Activated CD4-positive, alpha-beta T cell treated with anti-CD3 and anti-CD28 coated beads for 48 hours (primary cell): ENCODE measurements at regions not wholly inside any gene's neighbourhood (a gene's known extent, or its start where the extent isn't known, plus 50 kb on each side); places are given as distances from the start of the nearest gene placed in this dataset.

Experiments used
- DNase-seq: peaks from one replicate; pipeline ENCODE4 v3.0.0-alpha.2; 2020

GRCh38 chr2:220064111-220065030, 436.9 kb downstream of the SLC4A3 start:
- DNase-seq = no peak

DNA sequence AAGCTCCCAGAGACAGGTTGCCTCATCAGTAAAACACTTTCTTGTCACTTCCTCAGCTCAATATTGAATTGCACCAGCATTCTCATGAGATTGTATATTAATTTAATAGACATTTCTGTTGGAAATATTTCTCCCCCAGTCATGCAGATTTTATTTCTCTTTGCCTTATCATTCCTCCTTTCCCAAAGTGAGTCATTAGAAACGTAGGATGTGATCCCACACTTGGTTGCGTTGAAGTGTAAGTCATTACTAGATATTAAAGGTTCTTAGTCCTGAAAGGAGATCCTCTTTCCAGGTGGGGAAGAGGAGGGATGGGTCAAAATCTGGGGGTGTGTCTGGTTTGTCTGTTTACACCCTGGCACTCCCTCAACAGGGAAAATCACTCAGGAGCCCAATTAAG, 438.2 kb downstream of the SLC4A3 start:
- no peak for DNase-seq

DNA sequence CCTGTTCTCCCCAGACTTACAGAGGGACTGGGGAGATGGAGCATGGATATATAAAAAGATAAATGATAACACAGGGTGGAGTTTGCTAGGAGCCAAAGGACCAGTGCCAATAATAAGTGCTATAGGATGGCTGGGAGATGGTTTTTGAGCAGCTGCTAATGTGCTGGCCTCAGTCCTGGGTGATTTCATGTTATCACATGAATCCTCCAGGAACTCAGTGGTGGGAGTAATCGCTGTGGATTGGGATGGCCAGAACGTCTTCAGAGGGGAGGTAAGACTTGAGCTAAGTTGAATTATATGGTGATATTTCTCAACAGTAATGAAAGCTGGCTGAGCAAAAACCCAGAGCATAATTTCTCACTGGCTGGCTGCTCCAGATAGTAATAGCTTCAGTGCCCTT, 441.4 kb downstream of the SLC4A3 start:
- no peak for DNase-seq

GRCh38 chr2:220070349-220070748, 442.9 kb downstream of the SLC4A3 start:
- no peak for DNase-seq

DNA sequence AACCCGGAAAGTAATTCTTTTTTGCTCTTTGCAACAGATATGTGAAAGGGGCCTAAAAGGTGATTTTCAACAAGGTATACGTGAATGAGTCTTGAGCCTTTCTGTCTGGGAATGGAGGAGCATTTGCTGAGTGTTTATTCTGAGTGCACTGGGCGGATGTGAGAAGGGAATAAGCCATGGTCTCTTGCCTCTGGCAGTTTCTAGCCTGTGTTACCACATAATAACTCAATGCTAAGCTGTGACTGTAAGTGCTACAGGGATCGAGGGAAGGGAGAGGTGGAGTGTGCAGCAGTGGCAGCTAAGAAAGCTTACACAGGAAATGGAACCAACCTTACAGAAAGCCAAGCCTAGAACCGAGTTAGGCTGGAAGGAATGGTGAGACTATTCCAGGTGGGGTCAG, 444.3 kb downstream of the SLC4A3 start:
- no peak for DNase-seq

DNA sequence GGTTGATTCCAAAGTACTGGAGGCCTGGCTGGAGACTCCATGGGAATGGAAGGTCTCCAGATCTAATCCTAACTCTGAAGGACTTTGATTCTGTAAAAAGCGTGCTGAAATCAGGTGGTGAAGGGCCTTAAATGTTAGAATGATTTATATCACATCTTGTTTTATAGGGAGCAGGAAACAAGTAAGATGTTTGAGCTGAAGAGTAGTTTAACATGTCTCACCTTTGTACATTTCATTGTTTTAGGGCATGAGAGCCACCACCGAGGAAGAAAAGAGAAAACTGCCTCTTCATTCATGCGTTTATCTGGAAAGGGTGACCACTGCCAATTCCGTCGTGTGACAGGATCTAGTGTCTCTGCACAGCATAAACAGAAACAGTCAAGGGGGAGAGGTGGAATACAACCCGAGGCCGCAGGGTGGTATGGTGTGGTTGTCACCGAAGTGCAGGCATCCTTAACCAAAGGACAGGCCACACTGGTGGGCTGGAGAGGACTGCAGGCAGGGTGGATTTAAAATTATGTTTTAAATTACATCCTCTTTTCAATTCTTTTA, 445.3 kb downstream of the SLC4A3 start:
- no peak for DNase-seq

GRCh38 chr2:220075835-220076234, 448.4 kb downstream of the SLC4A3 start:
- no peak for DNase-seq

DNA sequence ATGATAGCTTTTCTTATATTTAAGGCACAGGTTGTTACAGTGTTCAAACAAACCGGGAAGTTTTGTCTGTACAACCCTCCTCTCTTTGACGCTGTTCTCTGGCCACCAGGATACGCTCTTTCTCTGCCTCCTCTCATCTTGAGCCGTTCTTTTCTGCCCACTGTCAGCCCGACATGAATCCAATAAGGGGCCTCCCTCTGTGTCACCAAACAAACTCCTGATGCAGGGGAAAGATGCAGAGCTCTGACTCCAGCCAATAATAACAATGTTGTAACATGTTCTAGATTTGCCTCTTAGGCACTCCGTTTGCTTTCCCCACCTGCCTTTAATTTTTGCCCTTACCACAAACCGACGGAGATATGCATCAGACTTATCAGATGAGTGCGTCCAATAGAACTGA, 449.3 kb downstream of the SLC4A3 start:
- no peak for DNase-seq

GRCh38 chr2:220077488-220077887, 450.1 kb downstream of the SLC4A3 start:
- DNase-seq = no peak

- no peak for DNase-seq
Measured at GRCh38 chr2:220078439-220078838, 451.0 kb downstream of the SLC4A3 start.

DNA sequence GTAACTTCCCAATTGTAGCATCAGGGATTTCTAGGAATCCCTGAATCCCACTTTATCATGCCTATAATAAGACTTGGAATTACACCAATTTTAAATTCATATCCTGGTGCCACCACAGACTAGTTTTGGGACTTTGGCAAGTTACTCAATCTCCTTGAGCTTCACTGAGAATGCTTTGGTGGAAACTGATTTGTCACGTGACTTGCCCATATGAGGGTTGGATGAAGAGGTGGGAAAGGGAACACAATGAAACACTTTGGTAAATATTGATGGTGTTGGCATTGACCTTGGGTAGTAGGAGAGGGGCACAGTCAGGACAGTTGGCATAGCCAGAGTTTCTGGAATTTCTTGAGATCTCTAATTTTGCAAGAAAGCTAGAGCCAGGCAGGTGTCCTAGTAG, 452.2 kb downstream of the SLC4A3 start:
- DNase-seq = no peak

DNA sequence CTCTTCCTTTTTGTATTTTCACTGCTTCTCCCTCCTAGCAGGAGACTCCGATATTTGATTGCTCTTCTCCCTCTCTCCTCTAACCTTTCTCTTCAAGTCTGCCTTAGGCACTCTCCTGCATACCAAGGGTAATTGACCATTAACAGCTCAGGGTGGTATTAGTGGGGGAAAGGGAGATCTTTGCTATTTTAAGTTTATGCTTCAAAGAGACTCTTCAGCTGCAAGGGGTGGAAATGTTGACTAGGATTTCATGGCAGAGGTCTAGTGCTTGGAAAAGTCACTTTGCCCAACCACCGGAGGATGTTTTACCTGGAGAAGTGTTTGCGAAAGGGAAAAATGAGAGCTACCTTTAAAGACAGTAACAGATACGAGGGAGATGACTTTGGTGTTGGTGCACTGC, 453.7 kb downstream of the SLC4A3 start:
- no peak for DNase-seq

GRCh38 chr2:220090050-220090449, 462.6 kb downstream of the SLC4A3 start:
- no peak for DNase-seq

DNA sequence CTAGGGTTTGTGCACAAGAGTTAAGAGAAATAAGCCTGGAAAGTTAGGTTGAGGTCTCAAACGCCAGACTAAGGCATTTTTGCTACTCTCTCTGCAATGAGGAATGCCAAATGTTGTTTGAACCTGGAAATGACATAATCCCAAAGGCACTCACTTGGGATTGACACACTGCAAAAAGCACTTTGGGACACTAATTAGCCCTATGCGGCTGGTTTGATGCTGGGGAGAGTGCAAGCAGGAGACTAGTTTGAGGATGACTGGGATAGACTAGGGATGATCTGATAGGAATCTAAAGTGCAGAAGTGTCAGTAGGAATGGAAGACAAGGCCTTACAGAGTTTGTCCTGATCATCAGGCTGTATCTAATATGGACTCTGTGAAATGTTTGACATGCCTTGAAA, 469.0 kb downstream of the SLC4A3 start:
- DNase-seq = no peak

GRCh38 chr2:220101980-220102379, 474.6 kb downstream of the SLC4A3 start:
- DNase-seq = no peak

DNA sequence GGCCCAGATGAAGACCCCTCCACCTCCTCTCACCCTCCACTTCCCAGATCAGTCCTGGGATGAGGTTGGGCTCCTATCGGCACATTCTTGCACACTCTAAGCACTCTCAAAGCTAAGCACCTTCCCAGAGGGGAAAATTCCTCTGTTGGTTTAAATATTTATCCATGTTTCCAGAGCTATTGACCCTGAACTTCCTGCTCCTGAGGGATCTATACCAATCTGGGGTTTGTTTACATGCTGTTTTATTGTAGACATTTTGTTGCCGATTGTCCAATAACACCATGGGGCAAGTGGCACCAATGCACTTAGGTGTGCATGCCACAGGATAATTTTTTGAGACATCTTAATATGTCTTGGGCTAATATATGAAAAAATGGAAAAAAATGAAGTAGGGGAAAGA, 476.2 kb downstream of the SLC4A3 start:
- no peak for DNase-seq

DNA sequence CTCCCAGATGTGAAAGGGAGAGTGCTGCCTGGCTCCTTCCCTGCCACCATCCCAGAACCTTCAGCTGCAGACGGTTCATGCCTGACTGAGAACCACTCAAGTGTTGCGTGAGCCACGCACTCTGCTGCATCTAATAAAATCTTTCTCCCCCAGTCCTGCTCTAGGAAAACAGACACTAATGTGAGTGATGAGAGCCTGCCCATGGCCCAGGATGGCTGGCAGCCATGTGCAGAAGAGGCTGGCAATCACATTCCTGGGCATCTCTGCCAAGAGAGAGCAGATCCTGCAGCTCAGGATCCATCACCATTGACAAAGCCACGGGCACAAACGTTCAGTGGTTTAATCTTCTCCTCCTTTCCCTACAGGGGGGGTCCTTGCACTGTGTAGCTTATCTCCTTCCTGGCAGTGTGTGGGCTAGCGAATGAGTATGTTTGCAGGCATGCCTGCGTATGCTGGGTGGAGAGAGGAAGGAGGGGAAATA, 477.5 kb downstream of the SLC4A3 start:
- DNase-seq = no peak

DNA sequence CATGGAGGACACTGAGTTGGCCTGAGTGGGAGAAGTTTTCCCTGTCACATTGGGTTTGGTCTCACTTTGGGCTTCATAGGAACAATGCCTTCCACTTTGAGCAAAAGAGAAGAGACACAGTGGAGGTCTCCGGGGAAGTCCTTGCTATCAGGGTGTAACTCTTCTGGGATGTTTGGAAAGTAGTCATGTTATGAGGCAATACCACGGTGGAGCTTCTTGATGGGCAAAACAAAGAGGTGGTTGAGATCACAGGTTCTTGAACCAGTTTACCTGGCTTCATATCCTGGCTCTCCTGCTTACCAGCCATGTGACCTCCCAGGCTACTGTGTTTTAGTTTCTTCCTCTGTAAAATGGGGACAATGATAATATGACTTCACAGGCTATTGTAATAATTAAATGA, 478.6 kb downstream of the SLC4A3 start:
- DNase-seq = no peak

DNA sequence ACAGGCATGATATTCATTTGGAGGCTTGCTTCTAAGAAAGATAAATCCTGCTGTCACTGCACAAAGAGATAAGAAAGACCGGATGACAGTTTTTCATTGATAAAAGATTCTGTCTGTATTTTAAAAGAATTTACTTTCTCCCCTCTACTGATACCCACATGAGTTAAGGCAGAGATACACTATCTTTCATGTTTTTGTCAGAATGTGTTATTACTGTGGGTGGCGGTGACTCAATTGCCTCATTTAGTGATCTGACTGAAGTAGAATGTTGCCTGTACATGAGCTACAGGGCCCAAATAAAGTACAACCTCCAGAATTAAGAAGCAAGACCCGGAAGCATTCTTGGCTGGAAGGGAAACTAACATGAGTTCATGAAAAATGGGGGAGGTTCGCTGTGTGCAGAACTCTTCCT, 480.0 kb downstream of the SLC4A3 start:
- no peak for DNase-seq

DNA sequence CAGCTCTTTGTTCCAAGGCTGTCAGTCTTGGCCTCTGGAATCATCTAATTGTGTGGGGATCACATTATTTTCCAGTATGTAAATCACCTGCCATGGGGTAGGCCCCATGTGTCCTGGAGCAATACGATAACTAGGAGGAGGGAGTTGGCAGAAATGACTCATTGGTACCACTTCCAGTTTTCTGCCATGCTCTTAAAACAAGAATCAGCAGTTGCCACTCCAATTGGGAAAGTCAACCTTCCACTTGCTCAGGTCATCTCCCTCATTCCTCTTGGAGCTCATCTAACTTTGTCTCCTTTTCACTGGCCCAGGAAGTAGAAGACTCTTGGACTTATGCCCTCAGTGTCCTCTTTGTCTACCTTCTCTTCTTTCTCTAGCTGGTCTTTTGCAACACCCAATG, 487.0 kb downstream of the SLC4A3 start:
- no peak for DNase-seq

DNA sequence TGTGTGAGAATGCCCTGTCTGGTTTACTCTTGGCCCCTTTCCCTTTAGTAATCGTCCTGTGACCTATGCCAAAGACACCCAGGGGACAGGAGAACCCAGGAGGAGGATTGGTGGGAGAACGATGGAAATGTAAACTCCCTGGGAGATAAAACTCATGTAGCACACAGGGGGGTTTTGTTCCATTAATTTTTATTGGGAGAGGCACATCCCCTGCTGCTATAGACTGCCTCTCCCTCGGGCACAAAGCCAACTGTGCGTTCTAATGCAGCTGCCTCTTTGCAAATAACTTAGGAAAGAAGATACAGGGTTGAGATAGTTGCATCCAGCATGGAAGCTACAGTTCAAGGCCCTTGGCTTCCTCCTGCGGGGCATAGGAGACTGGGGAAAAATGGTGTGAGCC, 489.6 kb downstream of the SLC4A3 start:
- DNase-seq = no peak

- DNase-seq = no peak
Measured at GRCh38 chr2:220120041-220120440, 492.6 kb downstream of the SLC4A3 start.

GRCh38 chr2:220123751-220124150, 496.3 kb downstream of the SLC4A3 start:
- DNase-seq = no peak

- DNase-seq = no peak
Measured at GRCh38 chr2:220125551-220125950, 498.1 kb downstream of the SLC4A3 start.

- DNase-seq = no peak
Measured at GRCh38 chr2:220127311-220127710, 499.9 kb downstream of the SLC4A3 start.
